ENCODE measurements at regions not wholly inside any gene's neighbourhood (a gene's known extent, or its start where the extent isn't known, plus 50 kb on each side); places are given as distances from the start of the nearest gene placed in this dataset.

DNA sequence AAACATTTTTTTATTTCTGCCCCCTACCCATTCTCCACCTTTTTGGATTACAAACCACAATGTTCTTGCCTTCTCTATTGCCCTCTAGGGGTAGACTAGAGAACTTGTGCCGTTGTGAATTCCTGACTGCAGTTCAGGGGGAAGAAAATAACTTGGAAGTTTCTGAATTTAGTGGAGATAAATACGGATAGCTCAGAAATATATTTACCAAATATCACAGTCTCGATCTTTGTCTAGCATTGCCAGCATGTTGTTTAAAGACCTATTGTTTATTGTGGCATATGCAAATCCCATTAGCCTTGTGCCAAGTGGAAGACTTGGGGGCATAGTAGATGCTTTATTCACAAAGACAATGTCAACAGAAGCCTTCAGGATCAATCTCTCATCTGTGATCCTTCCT, 154.1 kb upstream of the MMS22L start:
- H3K9me3 ChIP-seq: no peaks in the 10 kb centered on the region
- no peaks in the 10 kb centered on the region for H3K27me3 ChIP-seq
- 10% methylated on average over 3 of the region's 3 CpGs for WGBS, 2 donors
- no peak for ATAC-seq
- no peak overlapping the region for H3K27ac ChIP-seq
- H3K36me3 ChIP-seq (replicated peaks in 1 of 2; ENCODE audit: insufficient read depth in 1 of 2, low read depth in 2 of 2): no peaks in the 10 kb centered on the region
- TF ChIP-seq POLR2A (IDR thresholded peaks at IDR 0.05): no peak
- TF ChIP-seq, protein P1, sequence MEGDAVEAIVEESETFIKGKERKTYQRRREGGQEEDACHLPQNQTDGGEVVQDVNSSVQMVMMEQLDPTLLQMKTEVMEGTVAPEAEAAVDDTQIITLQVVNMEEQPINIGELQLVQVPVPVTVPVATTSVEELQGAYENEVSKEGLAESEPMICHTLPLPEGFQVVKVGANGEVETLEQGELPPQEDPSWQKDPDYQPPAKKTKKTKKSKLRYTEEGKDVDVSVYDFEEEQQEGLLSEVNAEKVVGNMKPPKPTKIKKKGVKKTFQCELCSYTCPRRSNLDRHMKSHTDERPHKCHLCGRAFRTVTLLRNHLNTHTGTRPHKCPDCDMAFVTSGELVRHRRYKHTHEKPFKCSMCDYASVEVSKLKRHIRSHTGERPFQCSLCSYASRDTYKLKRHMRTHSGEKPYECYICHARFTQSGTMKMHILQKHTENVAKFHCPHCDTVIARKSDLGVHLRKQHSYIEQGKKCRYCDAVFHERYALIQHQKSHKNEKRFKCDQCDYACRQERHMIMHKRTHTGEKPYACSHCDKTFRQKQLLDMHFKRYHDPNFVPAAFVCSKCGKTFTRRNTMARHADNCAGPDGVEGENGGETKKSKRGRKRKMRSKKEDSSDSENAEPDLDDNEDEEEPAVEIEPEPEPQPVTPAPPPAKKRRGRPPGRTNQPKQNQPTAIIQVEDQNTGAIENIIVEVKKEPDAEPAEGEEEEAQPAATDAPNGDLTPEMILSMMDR (IDR thresholded peaks at IDR 0.05): peak in 6 of 7 experiments; percentile 31 to 42 (median 38)
- DNase-seq: no peak
- H3K4me3 ChIP-seq: no peak overlapping the region
- no peaks in the 10 kb centered on the region for H3K4me1 ChIP-seq
- intact Hi-C loops (cut with DNase I): no loop called here

DNA sequence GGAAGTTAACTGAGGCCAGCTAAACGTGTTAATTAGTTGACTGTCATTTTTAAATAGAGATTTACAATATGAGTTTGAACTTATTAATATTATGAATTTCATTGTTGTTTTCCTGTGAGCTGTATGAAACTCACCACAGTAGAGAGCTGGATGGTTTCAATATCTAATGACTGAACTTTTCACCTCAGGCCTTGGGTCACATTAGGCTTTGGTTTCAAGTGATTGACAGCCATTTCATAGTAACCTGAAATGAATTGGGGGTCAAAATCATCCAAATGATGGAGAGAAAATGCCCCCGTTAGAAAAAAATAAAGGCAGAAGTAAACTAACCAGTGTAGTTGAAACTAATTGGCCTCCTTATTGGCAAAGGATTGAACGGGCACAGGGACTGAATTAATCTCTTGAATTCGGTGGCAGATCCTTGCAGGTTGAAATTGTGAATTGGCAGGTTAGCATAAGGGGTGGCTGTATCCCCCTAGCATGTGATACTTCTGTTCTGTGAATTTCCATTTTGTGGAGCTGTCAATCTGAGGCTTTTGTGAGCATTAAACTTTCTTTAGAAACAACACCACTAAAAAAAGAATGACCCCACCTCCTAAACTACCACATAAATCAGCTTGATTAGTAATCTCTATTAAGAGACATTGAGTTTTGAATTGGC, 155.1 kb upstream of the MMS22L start:
- intact Hi-C loops (cut with DNase I): no loop called here
- no peaks in the 10 kb centered on the region for H3K4me1 ChIP-seq
- no peaks in the 10 kb centered on the region for H3K27me3 ChIP-seq
- no peak overlapping the region for H3K27ac ChIP-seq
- H3K4me3 ChIP-seq: no peak overlapping the region
- H3K9me3 ChIP-seq: no peaks in the 10 kb centered on the region
- ATAC-seq (no peak), DNase-seq (no peak)
- H3K36me3 ChIP-seq (replicated peaks in 1 of 2; ENCODE audit: insufficient read depth in 1 of 2, low read depth in 2 of 2): no peaks in the 10 kb centered on the region
- TF ChIP-seq POLR2A (IDR thresholded peaks at IDR 0.05): no peak
- TF ChIP-seq, protein P1 (IDR thresholded peaks at IDR 0.05): no peak
- WGBS, 2 donors: 57 to 58% methylated on average over 4 of the region's 4 CpGs

DNA sequence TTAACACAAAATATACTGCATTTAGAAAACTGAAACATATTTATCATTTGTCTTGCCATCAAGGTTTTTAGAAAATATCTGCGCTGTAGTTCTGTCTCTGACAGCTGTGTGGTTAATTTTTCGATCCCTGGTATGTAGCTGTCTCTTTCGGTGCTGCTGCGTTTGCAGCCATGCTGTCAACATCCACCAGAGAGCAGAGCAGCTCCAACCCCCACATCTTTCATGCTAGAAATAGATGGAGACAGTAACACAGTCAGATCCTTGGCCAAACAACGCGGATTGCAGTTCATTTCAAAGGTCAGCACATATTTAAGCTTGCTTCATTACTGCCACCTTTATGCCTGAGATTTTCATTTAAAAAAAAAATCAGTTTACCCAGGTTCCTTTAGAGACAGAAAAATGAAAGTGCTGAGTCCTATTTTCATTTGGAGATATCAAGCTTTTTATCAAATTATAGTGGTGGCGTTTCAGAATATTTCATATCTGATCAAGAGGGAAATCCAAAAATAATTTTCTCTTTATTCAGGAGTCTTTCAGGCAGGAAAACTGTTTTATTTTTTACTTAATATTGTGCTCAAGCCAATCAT, 157.7 kb upstream of the MMS22L start:
- DNase-seq: peak in 1 of 4 donors; percentile 5

DNA sequence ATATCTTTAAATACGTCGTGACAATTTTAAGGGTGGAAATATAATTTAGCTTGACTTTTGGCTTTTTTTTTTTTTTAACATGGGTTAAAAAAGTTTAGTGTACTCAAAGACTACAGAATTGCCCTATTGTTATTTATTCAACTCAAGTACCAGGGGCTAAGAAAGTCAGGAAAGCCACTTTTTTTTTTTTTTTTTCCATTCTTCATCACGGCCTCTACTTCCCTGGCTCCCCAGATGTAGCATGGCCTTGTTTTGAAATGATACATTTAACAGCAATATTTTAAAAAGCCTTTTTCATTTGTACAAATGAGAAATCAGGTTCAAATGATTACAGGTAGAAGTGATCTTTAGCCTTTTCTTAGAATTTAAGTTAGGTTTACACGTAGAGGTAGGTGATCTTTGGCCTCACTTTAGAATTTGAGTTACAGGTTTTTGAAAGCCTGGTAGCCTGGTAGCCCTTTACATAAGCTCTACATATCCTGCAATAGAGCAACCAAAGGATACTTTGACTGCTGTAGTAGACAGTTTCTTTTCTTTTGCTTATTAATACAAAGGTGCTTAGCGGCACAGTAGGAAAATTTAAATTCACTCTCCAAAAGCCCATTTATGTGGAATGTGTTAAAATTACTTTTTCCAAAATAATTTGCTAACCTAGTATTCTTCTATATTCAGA, 160.5 kb upstream of the MMS22L start:
- intact Hi-C loops (cut with DNase I): no loop called here
- WGBS, 2 donors: 81 to 86% methylated on average over 5 of the region's 5 CpGs
- DNase-seq (no peak), ATAC-seq (no peak)
- no peaks in the 10 kb centered on the region for H3K27me3 ChIP-seq
- H3K27ac ChIP-seq: no peak overlapping the region
- TF ChIP-seq POLR2A (IDR thresholded peaks at IDR 0.05): no peak
- TF ChIP-seq, protein P1 (IDR thresholded peaks at IDR 0.05): no peak
- H3K36me3 ChIP-seq (replicated peaks in 1 of 2; ENCODE audit: insufficient read depth in 1 of 2, low read depth in 2 of 2): no peaks in the 10 kb centered on the region
- no peak overlapping the region for H3K4me3 ChIP-seq
- H3K4me1 ChIP-seq: no peaks in the 10 kb centered on the region
- no peaks in the 10 kb centered on the region for H3K9me3 ChIP-seq

More for the DNA sequence above, 157.7 kb upstream of the MMS22L start:
- no peak for TF ChIP-seq POLR2A (IDR thresholded peaks at IDR 0.05)
- TF ChIP-seq, protein P1 (IDR thresholded peaks at IDR 0.05): no peak
- WGBS, 2 donors: 9 to 14% methylated on average over 7 of the region's 7 CpGs
- Histone ChIP-seq H3K4me3 (no peak overlapping the region), H3K27ac (no peak overlapping the region), H3K4me1 (no peaks in the 10 kb centered on the region), H3K9me3 (no peaks in the 10 kb centered on the region), H3K27me3 (no peaks in the 10 kb centered on the region), H3K36me3 (replicated peaks in 1 of 2; ENCODE audit: insufficient read depth in 1 of 2, low read depth in 2 of 2) (no peaks in the 10 kb centered on the region)
- no peak for ATAC-seq
- intact Hi-C loops (cut with DNase I): no loop called here
